OCI-LY3 (cell line): ENCODE measurements at regions not wholly inside any gene's neighbourhood (a gene's known extent, or its start where the extent isn't known, plus 50 kb on each side); places are given as distances from the start of the nearest gene placed in this dataset.

Experiments used
- H2AFZ ChIP-seq: fragments of 200-600, 300-600 bp; shearing (Covaris generic); 2 replicates; pipeline ENCODE4 v1.6.0; 2014; ENCODE audit warnings: antibody characterized with exemption, low read depth, low read length
- H3K27ac ChIP-seq: fragments of 200-600, 300-600 bp; sonication (generic); 2 replicates; pipeline ENCODE4 v1.5.1; 2014; ENCODE audit warnings: mild to moderate bottlenecking, low read length, moderate library complexity, mixed read lengths
- H3K27me3 ChIP-seq: fragments of 200-600, 300-600 bp; sonication (generic); 2 replicates; pipeline ENCODE4 v1.6.1; 2014; ENCODE audit warnings: low read depth, low read length, mixed read lengths
- H3K36me3 ChIP-seq: fragments of 200-600, 300-600 bp; sonication (generic); replicated peaks from 2 replicates; pipeline ENCODE3; 2014; ENCODE audit warnings: low read depth, low read length, mixed read lengths
- H3K4me1 ChIP-seq: fragments of 300-600, 200-600 bp; sonication (generic); 2 replicates; pipeline ENCODE4 v1.6.1; 2014; ENCODE audit warnings: low read length, mixed read lengths
- H3K4me2 ChIP-seq: fragments of 200-600, 300-600 bp; sonication (generic); 2 replicates; pipeline ENCODE4 v1.6.1; 2014; ENCODE audit warnings: low read length, mixed read lengths
- H3K4me3 ChIP-seq: fragments of 300-600, 200-600 bp; sonication (generic); 2 replicates; pipeline ENCODE4 v1.5.1; 2014; ENCODE audit warnings: antibody characterized with exemption, mild to moderate bottlenecking, low read length, moderate library complexity
- H3K79me2 ChIP-seq: fragments of 300-600, 200-600 bp; shearing (Covaris generic); 2 replicates; pipeline ENCODE4 v1.6.1; 2014; ENCODE audit warnings: mild to moderate bottlenecking, low read length, mixed read lengths
- H3K9ac ChIP-seq: fragments of 300-600, 200-600 bp; shearing (Covaris generic); 2 replicates; pipeline ENCODE4 v1.6.0; 2014; ENCODE audit warnings: mild to moderate bottlenecking, low read length, moderate library complexity
- H3K9me3 ChIP-seq: fragments of 200-600, 300-600 bp; shearing (Covaris generic); 2 replicates; pipeline ENCODE4 v1.6.1; 2014; ENCODE audit warnings: low read length, mixed read lengths; ENCODE audit not compliant: insufficient read depth
- H4K20me1 ChIP-seq: fragments of 200-600, 300-600 bp; sonication (generic); 2 replicates; pipeline ENCODE4 v1.6.1; 2016; ENCODE audit warnings: low read length, mixed read lengths; ENCODE audit not compliant: insufficient read depth
- CTCF ChIP-seq: fragments of 200-600, 300-600 bp; sonication (generic); IDR thresholded peaks from 2 replicates; pipeline ENCODE4 v1.5.1; 2014; ENCODE audit warnings: antibody characterized with exemption, low read length, low read depth
- EZH2phosphoT487 ChIP-seq: fragments of 200-600 bp; shearing (Covaris generic); IDR thresholded peaks from 2 replicates; pipeline ENCODE4 v1.6.1; 2018; ENCODE audit warnings: antibody characterized with exemption, mixed run types, low read depth

GRCh38 chr15:38193496-38193895 lies 59.1 kb upstream of the SPRED1 start:
- Histone ChIP-seq H3K36me3 (no peaks in the 10 kb centered on the region), H3K4me1 (no peaks in the 10 kb centered on the region), H3K27me3 (peaks cover 22% of the 10 kb centered on the region), H3K27ac (no peak overlapping the region), H3K4me3 (no peak overlapping the region), H3K4me2 (no peak overlapping the region), H4K20me1 (no peaks in the 10 kb centered on the region), H3K9me3 (no peaks in the 10 kb centered on the region), H3K9ac (no peak overlapping the region), H3K79me2 (no peaks in the 10 kb centered on the region), H2AFZ (no peak overlapping the region)
- TF ChIP-seq EZH2phosphoT487 = no peak
- no peak for TF ChIP-seq CTCF

GRCh38 chr15:38195191-38195901 lies 57.3 kb upstream of the SPRED1 start:
- TF ChIP-seq CTCF (no peak), EZH2phosphoT487 (no peak)

GRCh38 chr15:38196076-38196475 lies 56.6 kb upstream of the SPRED1 start:
- Histone ChIP-seq H3K9ac (no peak overlapping the region), H3K79me2 (no peaks in the 10 kb centered on the region), H3K4me2 (no peak overlapping the region), H3K36me3 (no peaks in the 10 kb centered on the region), H3K4me1 (no peaks in the 10 kb centered on the region), H3K9me3 (no peaks in the 10 kb centered on the region), H3K4me3 (no peak overlapping the region), H2AFZ (no peak overlapping the region), H4K20me1 (no peaks in the 10 kb centered on the region), H3K27me3 (peaks cover 5% of the 10 kb centered on the region; the same call in 1 of the 2 replicates), H3K27ac (no peak overlapping the region)
- TF ChIP-seq EZH2phosphoT487 (no peak), CTCF (no peak)

More at GRCh38 chr15:38195191-38195901, 57.3 kb upstream of the SPRED1 start:
- Histone ChIP-seq H2AFZ (no peak overlapping the region), H3K4me2 (no peak overlapping the region), H3K27ac (no peak overlapping the region), H3K9ac (no peak overlapping the region), H3K27me3 (peaks cover 12% of the 10 kb centered on the region), H3K4me1 (no peaks in the 10 kb centered on the region), H3K79me2 (no peaks in the 10 kb centered on the region), H3K4me3 (no peak overlapping the region), H3K36me3 (no peaks in the 10 kb centered on the region), H4K20me1 (no peaks in the 10 kb centered on the region), H3K9me3 (no peaks in the 10 kb centered on the region)

- Histone ChIP-seq H3K4me1 (no peaks in the 10 kb centered on the region), H4K20me1 (no peaks in the 10 kb centered on the region), H3K9ac (no peak overlapping the region), H3K4me2 (no peak overlapping the region), H3K36me3 (no peaks in the 10 kb centered on the region), H3K27ac (no peak overlapping the region), H3K9me3 (no peaks in the 10 kb centered on the region), H3K4me3 (no peak overlapping the region), H3K27me3 (no peaks in the 10 kb centered on the region), H2AFZ (no peak overlapping the region), H3K79me2 (no peaks in the 10 kb centered on the region)
- TF ChIP-seq EZH2phosphoT487 (no peak), CTCF (no peak)
Measured at GRCh38 chr15:38197553-38197952, 55.1 kb upstream of the SPRED1 start.
